HEK293T (cell line): ENCODE measurements at regions not wholly inside any gene's neighbourhood (a gene's known extent, or its start where the extent isn't known, plus 50 kb on each side); places are given as distances from the start of the nearest gene placed in this dataset.

Source experiments
- BHLHE40 ChIP-seq: fragments of 450-650 bp; IDR thresholded peaks from 2 replicates; pipeline ENCODE4 v1.6.1; 2016; ENCODE audit warnings: mild to moderate bottlenecking, moderate library complexity, borderline replicate concordance
- FOXA1 ChIP-seq: fragments of 450-650 bp; IDR thresholded peaks from 2 replicates; pipeline ENCODE4 v1.6.1; 2016; ENCODE audit warnings: mild to moderate bottlenecking
- FOXK2 ChIP-seq: fragments of 450-650 bp; IDR thresholded peaks from 2 replicates; pipeline ENCODE4 v1.6.1; 2016; ENCODE audit warnings: mild to moderate bottlenecking
- FOXM1 ChIP-seq: fragments of 450-650 bp; IDR thresholded peaks from 2 replicates; pipeline ENCODE4 v1.6.1; 2017; ENCODE audit warnings: mild to moderate bottlenecking, borderline replicate concordance

GRCh38 chr7:45244981-45245380, 87.4 kb downstream of the RAMP3 start:
- TF ChIP-seq FOXA1: no peak
- TF ChIP-seq FOXM1: no peak
- no peak for TF ChIP-seq FOXK2
- TF ChIP-seq BHLHE40: no peak
